Inflammatory macrophage treated with lipopolysaccharide for 1 hour (primary cell): ENCODE measurements at regions not wholly inside any gene's neighbourhood (a gene's known extent, or its start where the extent isn't known, plus 50 kb on each side); places are given as distances from the start of the nearest gene placed in this dataset.

Source experiments
- DNase-seq, 2 donors: peaks; one replicate each; pipeline ENCODE4 v3.0.0-alpha.2; 2020 to 2022

DNA sequence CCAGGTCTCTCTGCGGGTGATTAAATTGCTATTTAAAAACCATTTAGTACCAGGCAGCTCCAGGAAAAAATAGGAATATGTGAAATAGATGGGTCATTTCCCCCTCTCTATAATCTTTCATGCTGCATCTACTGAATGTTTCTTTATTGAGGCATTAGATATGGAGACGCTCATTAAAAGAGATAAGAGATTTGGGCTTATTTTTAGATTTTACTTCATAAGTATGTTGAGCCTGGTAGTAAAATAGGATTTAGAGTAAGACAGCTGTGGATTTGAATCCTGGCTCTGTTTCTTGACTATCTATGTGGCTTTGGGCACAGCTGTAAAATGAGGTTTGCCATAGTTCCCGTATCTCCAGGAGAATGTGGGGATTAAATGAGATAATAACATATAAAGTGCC, 451.0 kb upstream of the GRIA1 start:
- no peak for DNase-seq

DNA sequence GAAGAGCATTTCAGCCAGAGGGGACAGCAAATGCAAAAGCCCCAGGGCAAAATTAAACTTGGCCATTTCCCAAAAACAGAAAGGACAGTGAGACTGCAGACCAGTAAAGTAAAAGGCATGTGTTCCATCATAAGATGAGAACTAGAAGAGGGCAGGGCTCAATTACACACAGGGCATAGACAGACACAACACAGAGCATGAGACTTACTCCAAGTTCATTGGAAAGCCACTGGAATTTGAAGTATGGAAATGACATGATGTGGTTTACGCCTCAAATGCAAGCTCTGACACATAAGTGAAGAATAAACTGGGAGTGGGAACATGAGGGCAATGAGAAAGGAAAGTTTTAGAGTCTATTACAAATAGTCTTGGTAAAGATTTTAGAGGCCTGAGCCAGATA, 446.6 kb upstream of the GRIA1 start:
- no peak for DNase-seq

DNA sequence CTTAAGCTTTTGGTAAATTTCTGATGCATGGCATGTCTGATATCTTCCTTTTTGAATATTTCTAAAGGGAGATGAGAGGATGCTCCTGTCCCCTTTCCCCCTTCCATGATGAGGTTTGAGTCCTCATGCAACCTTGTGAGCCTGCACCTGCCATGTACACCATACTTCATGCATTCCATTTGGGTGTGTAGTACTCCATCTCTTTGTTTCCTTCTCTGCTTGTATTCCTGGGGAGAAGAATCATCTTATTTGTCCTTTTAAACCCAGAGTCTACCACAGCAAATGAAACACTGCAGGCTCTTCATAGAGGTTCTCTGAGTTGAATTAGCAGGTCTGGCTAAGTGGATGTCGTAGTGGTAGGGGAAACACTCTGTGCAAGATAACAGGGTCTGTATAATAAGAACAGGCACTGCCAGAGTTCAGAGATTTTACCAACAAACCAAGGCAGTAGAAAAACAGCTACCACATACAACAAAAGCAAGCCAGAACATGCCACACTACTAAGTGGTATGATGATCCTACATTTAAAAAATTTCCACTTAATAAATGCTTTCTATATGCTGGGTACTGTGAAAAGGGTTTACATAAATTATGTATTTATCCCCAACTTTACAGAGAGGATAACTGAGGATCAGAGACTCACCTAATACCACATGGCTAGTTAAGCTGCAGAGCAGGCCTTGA, 439.8 kb upstream of the GRIA1 start:
- no peak for DNase-seq

DNA sequence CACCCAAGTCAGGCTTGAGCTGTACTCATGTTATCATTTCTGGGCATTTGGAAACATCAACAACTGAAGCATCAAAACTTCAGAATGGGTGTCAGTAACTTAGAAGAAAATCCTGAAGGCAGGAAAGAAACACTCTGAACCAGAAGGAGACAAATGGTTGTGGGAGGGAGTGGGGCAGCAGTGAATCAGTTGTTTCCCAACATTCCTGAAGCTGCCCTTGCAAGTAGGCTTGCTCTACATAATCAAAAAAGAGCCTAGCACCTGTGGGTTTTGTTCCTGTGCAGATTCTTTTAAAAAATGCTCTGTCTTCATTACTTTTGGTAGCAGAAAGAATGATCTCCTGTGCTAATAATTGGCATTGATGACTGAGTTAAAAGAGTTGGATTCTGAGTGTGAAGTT, 424.2 kb upstream of the GRIA1 start:
- no peak for DNase-seq

- no peak for DNase-seq
Observed at GRCh38 chr5:153067869-153068268, 422.6 kb upstream of the GRIA1 start.

DNA sequence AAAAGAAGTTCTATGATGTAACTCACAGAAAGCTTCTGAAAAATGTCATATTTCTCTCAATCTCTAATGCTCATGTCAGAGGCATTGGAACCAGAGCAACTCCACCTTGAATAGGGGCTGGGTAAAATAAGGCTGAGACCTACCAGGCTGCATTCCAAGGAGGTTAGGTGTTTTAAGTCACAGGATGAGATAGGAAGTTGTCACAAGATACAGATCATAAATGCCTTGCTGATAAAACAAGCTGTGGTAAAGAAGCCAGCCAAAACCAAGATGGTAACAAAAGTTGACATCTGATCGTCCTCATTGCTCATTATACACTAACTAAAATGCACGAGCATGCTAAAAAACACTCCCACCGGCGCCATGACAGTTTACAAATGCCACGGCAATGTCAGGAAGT, 411.1 kb upstream of the GRIA1 start:
- no peak for DNase-seq

DNA sequence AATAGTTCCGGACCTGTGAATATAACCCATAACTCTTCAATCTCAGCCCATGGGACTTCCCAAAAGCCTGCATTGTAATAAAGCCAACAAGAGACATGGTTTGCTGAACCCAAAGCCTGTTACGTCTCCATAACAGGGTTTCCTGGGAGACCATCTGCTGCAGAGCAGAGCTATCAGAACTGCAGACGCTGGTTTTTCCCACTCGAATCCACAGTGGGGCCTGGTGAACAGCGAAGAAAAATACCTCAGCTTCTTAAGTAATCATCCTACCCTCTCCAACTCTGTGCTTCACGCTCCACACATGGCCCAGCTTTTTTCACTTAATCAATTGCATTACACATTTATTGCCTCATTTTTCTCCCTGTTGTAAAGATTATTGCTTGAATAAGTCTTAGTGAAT, 409.5 kb upstream of the GRIA1 start:
- DNase-seq, result no peak

DNA sequence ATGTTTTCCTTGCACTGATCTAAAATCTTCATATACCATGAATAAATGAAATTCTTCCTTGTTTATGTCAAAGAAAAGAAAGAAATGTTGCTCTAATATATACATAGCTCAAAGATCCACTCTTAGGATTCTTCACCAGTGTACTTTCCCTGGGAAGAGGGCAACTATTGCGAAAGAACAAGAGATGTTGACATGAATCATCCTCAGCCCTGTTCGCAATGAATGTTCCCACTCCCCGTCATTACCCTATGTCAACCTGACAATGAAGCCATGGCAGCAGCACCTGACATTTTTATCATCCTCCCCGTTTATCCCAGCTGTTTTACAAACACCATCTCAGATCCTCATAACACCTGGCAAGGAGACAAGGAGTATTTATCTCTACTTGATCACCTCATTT, 409.1 kb upstream of the GRIA1 start:
- DNase-seq, result no peak

GRCh38 chr5:153084511-153084910, 406.0 kb upstream of the GRIA1 start:
- DNase-seq, result no peak

DNA sequence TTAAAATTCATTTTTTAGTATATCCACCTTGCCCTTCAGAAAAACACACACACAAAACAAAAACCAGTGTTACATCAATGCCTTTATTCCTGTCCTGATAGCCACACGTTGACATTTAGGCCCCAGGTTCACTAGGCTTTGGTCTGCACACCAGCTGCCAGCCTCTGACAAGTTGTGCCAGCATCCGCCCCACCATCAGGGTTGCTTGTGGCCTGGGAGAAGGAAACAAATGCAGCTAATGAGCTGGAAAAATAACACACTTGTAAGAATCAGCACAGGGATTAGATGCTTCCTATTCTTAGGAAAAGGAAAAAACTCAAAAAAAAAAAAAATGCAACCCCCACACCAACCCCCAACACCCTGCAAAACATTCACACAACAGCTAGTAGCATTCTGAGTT, 404.0 kb upstream of the GRIA1 start:
- no peak for DNase-seq

DNA sequence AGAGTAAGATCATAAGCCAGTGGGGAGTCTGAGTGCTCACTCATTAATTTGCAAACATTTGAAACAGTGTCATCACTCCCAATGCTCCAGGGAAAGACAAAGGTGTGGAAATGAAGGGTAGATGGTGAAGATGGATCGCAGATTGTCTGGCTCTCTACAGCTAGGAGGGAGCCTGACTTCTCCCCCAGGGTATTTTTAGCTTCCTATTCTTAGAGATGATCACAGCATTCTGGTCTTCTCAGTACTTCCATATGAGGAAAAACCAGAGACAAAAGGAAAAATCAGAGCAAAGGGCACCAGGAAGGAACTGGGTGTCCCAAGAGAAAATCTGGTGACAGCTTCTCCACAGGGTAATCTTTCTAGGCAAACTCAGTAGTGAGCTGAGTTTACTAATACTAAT, 401.9 kb upstream of the GRIA1 start:
- no peak for DNase-seq

GRCh38 chr5:153094333-153094732, 396.1 kb upstream of the GRIA1 start:
- no peak for DNase-seq

- no peak for DNase-seq
Observed at GRCh38 chr5:153096381-153096780, 394.1 kb upstream of the GRIA1 start.

DNA sequence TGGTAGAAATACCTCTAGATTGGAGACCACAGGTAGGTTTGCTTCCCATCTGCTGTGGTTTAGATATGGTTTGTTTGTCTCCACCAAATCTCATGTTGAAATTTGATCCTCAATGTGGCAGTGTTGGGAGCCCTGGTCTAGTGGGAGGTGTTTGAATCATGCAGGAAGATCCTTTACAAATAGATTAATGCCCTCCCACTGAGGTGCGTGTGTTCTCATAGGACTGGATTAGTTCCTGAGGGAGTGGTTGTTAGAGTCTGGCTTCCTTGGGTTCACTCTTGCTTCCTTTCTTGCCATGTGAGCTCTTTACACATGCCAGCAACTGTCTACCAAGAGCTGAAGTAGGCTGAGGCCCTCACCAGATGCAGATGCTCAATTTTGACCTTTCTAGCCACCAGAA, 391.1 kb upstream of the GRIA1 start:
- DNase-seq, result no peak

DNA sequence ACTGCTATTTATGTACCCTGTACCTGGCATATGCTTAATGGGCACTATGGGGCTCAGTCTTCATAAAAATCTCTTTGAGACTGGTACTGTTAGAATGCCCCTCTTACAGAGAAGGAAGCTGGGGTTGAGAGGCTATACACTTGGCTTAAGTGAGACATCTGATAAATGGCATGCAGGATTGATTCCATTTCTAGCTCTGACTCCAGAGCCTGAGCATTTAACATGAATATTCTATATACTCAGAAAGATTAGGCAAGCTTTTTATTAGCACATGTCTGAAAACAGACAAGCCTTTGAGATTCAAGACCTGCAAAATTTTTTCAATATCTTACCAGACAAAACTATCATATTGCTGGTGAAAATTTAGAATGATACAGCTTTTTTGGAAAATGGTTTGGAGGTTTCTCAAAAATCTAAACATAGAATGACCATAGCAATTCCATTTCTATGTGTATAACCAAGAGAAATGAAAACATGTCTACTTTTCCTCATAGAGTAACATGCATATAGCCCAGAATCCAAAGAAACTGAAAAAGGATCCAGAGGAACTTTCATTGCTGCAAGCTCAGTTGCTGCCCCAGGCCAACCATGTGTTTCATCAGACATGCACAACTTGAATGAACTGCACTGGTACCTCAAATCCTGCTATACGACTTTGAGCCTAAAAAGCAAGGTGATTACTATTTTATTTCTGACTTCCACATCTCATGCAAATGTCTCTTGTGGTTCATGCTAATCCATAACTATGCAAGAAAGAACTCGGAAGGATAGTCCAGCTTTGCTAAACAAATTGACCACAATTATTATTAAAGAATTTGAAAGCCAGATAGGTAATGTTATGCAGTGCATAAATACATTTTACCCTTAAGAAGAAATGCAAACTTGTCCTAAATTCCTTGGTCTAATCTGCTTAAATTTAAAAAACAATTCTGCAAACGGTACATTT, 389.0 kb upstream of the GRIA1 start:
- DNase-seq, result no peak

GRCh38 chr5:153116916-153117315, 373.6 kb upstream of the GRIA1 start:
- DNase-seq, result no peak

GRCh38 chr5:153118018-153118417, 372.5 kb upstream of the GRIA1 start:
- no peak for DNase-seq

- no peak for DNase-seq
Observed at GRCh38 chr5:153122403-153122802, 368.1 kb upstream of the GRIA1 start.

- no peak for DNase-seq
Observed at GRCh38 chr5:153130296-153130695, 360.2 kb upstream of the GRIA1 start.

DNA sequence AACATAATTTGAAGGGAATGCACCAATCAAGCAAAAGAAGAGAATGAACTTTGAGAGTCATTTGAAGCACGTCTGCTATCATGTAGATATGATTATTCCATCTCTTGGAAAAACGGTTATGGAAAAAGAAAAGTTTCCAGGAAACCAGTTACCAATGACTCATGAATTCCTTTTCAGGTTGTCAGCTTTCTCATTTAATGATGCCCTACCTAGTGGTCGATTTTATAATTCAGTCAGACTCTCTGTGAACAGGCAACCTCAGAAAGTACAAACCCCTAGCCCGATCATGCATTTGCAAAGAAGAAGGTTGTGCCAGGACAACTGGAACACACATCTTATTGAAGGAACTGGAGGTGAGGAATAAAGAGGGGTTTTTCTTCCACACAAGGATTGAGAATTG, 355.1 kb upstream of the GRIA1 start:
- DNase-seq, result no peak

DNA sequence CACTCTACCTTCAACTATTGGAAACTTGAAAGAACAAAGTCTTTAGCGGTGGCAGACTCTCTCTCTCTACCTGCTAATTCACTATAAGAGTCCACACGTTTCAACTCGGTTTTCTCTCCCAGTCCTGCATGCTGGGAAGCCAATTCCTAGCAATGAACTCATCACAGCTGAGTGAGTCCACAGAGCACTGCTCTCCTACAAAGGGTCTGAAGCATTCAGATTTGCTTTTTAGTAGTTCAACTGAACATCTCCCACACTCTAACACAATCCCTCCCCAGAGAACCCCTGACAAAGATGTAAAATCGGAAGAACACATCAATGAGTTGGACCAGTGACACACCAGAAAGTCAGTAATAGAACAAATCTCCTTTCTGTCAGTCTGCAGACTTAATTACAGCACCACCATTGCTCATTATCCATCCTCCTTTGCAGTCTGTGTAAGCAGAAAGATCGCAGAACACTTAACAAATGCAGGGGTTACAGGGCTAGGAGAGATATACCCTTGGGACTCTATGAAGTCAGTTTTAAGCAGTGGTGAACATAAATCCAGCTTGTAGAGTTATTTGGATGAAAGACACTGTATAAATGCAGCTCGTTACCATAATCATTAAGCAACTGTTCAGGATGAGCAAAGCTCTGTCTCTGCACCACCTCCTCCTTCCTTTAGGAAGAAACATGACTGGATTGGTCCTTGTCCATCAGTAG, 353.4 kb upstream of the GRIA1 start:
- no peak for DNase-seq

- no peak for DNase-seq
Observed at GRCh38 chr5:153147891-153148623, 342.4 kb upstream of the GRIA1 start.

DNA sequence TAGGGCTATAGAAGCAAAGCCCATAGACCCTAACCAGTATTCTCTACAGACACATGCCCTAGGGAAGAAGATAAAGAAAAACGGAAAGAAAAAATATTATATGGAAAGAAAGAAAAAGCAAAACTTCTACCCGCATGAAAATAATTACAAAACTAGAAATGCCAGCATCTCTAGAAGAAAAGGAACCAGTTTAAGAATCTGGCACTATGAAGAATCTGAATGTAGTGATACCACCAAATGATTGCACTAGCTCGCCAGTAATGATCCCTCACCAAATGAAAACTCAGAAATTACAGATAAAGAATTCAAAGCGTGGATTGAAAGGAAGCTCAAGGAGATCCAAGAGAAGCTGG, 341.9 kb upstream of the GRIA1 start:
- DNase-seq, result no peak
